Duodenal mucosa (tissue), 2 donors: ENCODE measurements at regions not wholly inside any gene's neighbourhood (a gene's known extent, or its start where the extent isn't known, plus 50 kb on each side); places are given as distances from the start of the nearest gene placed in this dataset.
A peak's percentile ranks its signal among the peaks of the same experiment; 100 is the strongest.

ENCODE experiments used
- H3K27ac ChIP-seq: one replicate; pipeline ENCODE4 v1.7.0; 2013; ENCODE audit warnings: low read depth, low read length
- H3K27me3 ChIP-seq, 2 donors: one replicate each; pipeline ENCODE4 v1.7.0; 2013; ENCODE audit warnings: low read length in 2 of 2, control low read depth in 1 of 2; ENCODE audit not compliant: insufficient read depth in 2 of 2, control insufficient read depth in 1 of 2
- H3K36me3 ChIP-seq, 2 donors: one replicate each; pipeline ENCODE4 v1.7.0; 2013; ENCODE audit warnings: low read length in 2 of 2, control low read depth in 1 of 2; ENCODE audit not compliant: insufficient read depth in 2 of 2, control insufficient read depth in 1 of 2
- H3K4me1 ChIP-seq, 2 donors: one replicate each; pipeline ENCODE4 v1.7.0; 2013; ENCODE audit warnings: low read length in 2 of 2, control low read depth in 1 of 2; ENCODE audit not compliant: insufficient read depth in 2 of 2, control insufficient read depth in 1 of 2
- H3K4me3 ChIP-seq, 2 donors: one replicate each; pipeline ENCODE4 v1.7.0; 2013; ENCODE audit warnings: low read length in 2 of 2, low read depth in 1 of 2
- H3K9ac ChIP-seq, 2 donors: one replicate each; pipeline ENCODE4 v1.7.0; 2013; ENCODE audit warnings: low read length in 2 of 2, low read depth in 1 of 2
- H3K9me3 ChIP-seq, 2 donors: one replicate each; pipeline ENCODE4 v1.7.0; 2013; ENCODE audit warnings: low read length in 2 of 2, control low read depth in 1 of 2; ENCODE audit not compliant: control insufficient read depth in 1 of 2

DNA sequence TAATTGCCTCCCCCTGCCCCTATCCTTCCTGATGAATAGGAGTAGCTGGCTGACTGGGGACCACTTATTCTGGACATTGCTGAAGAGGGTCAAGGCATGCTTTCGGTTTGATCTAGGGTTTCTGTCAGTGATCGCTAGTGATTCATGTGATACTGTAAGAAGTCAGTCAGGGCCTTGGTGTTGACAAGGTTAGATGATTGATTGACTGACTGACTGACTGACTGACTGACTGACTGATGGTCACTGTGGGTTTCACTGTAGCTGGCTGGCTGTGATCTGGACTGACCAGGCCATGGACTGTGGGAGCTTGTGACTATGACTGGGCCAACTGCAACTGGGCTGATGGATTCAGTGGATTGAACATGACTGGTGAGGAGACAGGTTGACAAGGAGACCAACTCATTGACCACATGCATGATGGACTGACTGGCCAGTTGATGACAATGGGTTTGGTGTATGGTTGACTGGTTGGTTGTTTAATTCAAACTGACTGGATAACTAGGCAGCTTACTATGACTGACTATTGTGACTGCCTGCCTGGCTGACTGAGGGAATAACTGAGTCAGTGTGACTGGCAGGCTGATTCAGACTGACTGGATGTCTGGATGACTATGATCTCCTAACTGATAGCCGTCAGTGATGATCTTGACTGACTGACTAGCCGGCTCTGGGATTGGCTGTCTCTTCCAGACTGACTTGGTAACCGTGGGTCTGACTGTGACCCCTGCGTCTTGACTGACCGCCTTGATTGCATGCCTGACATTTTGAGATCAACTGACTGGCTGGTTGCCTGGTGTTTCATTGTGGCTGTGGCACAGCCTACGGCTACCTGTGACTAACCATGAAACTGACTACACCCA, 509.9 kb downstream of the SHQ1 start:
- Histone ChIP-seq H3K9ac (no peak overlapping the region), H3K27ac (no peak overlapping the region), H3K4me3 (no peak overlapping the region), H3K9me3 (no peaks in the 10 kb centered on the region), H3K27me3 (no peaks in the 10 kb centered on the region), H3K36me3 (no peaks in the 10 kb centered on the region), H3K4me1 (peaks cover 6 to 10% of the 10 kb centered on the region in 2 donors)

DNA sequence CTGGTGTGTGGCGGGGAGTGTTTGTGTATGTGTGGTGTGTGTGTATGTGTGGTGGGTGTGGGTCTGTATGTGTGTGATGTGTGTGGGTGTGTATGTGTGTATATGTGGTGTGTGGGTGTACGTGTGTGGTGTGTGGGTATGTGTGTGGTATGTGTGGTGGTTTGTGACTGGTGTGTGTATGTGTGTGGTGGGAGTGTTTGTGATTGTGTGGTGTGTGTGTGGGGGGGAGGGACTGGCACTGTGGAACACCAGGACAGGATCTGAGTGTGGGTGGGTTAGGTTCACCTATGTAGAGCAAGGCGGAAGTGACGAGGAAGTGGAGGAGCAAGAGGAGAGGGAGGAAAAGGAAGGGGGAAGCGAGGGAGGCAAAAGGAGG, 510.8 kb downstream of the SHQ1 start:
- no peaks in the 10 kb centered on the region for H3K36me3 ChIP-seq
- peak overlapping the region in 1 of 2 donors; percentile 31 for H3K4me3 ChIP-seq
- H3K9ac ChIP-seq = no peak overlapping the region
- no peaks in the 10 kb centered on the region for H3K9me3 ChIP-seq
- no peak overlapping the region for H3K27ac ChIP-seq
- H3K4me1 ChIP-seq = peaks cover 6 to 10% of the 10 kb centered on the region in 2 donors
- no peaks in the 10 kb centered on the region for H3K27me3 ChIP-seq

DNA sequence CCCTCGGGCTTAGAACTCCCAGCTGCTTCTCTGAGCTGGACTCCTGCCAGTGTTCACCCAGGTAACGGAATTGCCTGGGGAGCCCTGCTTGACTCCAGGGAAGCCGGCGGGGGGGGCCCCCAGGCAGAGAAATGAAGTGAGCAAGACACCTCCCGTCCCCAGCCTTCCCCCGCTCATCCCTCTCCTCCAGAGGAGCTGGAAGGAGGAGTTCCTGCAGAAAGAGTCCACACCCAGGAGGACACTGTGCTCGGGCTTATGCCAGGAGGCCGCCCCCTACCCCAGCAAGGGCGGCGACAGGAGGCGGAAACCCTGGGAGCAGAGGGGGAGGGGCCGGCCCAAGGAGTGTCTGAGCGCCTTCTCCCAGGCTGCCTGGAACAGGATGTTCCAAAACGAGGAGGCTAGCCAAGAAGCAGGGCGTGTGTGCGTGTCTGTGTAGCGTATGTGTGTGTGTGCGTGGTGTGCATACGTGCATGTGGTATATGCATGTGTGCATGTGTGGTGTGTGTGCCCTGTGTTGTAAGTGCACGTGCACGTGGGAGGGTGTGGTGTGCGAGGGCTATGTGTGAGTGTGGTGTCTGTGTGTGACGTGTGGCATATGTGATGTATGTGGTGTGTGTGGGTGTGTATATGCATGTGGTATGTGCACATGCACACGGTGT, 511.3 kb downstream of the SHQ1 start:
- Histone ChIP-seq H3K9ac (no peak overlapping the region), H3K4me1 (peaks cover 6 to 10% of the 10 kb centered on the region in 2 donors), H3K36me3 (no peaks in the 10 kb centered on the region), H3K27ac (no peak overlapping the region), H3K9me3 (no peaks in the 10 kb centered on the region), H3K27me3 (no peaks in the 10 kb centered on the region), H3K4me3 (peak overlapping the region; percentile 31 to 34)

DNA sequence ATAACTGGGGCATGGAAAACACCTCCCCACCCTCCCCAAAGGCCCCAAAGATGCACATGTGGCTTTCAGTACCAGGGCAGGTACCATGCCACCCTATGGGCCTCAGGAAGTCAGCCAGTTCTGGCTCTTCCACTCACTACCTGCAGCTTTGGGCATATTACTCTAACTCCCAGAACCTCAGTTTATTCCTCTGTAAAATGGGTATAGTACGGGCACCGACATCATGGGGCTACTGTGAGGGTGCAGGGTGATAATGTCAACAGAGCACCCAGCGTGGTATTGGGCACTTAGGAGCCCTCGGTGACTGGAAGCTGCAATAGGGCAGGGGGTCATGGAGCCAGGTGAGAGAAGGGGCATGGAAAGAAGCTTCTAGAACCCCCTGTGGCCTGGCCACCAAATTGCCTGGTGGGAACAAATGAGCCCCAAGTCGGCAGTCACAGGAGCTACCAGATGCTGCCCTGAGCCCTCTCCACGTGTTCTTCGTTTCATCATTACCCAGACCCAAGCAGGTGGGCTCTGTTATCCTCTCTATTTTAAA, 512.1 kb downstream of the SHQ1 start:
- Histone ChIP-seq H3K4me3 (no peak overlapping the region), H3K4me1 (peaks cover 6 to 10% of the 10 kb centered on the region in 2 donors), H3K9ac (no peak overlapping the region), H3K27me3 (no peaks in the 10 kb centered on the region), H3K36me3 (no peaks in the 10 kb centered on the region), H3K27ac (no peak overlapping the region), H3K9me3 (no peaks in the 10 kb centered on the region)

DNA sequence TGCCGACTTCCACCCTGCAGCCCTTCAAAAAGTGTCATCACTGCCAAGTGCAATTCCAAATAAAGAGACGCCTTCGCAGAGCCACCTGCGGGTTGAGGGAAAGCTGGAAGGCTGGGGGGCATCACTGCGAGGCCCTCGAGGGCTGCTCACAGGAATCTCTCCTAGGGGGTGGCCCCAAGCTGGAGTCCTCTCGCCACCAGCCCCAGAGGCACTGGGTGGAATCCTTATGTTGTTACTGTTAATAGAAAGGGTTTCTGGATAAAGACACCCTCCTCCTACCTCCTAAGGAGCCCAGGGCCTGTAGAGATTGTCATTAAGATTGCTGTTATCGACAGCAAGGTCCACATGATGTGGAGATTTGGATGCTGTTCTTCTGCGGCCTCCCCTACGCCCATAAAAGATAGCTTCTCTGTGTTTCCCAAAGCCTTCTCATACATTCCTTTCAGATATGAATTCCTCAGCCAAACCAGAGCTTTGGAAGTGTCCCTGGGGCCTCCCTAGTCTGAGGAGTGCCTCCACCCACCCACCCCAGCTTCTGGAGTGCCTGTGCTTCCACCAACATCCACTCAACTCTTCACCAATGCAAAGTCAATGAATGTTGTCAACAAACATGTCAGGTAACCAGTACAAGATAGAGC, 512.7 kb downstream of the SHQ1 start:
- H3K27ac ChIP-seq = no peak overlapping the region
- H3K9ac ChIP-seq = no peak overlapping the region
- H3K9me3 ChIP-seq = no peaks in the 10 kb centered on the region
- H3K4me1 ChIP-seq = peaks cover 6 to 10% of the 10 kb centered on the region in 2 donors
- H3K4me3 ChIP-seq = no peak overlapping the region
- no peaks in the 10 kb centered on the region for H3K27me3 ChIP-seq
- no peaks in the 10 kb centered on the region for H3K36me3 ChIP-seq

DNA sequence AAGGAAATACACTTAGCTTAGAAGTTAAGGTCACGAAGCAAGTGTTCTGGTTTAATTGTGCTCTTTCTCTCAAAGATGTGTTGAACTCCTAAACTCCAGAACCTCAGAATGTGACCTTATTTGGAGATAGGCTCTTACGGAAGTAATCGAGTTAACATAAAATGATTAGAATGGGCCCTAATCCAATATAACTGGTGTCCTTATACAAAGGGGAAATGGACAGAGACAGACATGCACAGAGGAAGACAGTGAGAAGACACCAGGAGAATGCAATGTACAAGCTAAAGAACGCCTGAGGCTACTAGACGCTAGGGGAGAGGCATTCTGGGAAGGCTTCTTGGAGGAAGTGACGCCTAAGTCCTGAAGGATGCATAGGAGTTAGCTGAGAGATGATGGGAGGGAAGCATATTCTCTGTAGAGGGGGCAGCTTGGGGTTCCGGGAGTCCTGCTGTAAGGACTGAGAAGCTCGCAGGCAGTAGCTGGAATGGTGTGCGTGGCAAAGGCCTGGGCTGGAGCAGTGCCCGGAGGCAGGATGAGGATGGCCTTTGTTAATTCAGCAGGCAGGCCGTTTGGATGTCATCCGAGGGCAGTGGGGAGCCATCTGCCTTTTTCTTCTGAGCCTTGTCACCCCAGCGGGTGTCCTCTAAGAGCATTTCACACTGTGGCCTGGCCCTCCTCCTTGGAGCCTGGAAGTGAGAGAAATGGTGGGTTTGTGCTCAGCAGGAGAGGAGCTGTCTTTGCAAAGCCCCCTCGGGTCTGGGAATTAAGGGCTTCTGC, 513.4 kb downstream of the SHQ1 start:
- no peaks in the 10 kb centered on the region for H3K36me3 ChIP-seq
- H3K9me3 ChIP-seq = no peaks in the 10 kb centered on the region
- H3K4me3 ChIP-seq = no peak overlapping the region
- H3K9ac ChIP-seq = no peak overlapping the region
- no peaks in the 10 kb centered on the region for H3K27me3 ChIP-seq
- no peak overlapping the region for H3K27ac ChIP-seq
- peaks cover 6 to 10% of the 10 kb centered on the region in 2 donors for H3K4me1 ChIP-seq

DNA sequence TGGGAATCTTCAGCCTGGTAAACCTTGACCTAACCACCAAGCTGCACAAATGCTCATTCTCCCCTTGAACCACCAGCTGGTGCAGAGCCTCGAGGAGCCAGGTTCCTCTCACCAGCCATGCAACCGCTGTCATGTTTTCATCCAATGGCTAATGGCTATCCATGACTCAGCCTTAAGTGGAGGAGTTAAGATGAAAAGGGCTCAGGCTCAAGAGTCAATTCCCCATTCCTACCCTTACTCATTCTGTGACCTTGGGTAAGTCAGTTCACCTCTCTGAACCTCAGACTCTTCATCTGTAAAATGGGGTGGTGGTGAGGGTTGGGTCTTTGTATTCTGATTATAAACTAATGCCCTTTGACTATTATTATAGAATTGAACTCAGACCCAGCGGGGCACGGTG, 515.6 kb downstream of the SHQ1 start:
- Histone ChIP-seq H3K4me1 (peaks cover 6 to 10% of the 10 kb centered on the region in 2 donors), H3K4me3 (no peak overlapping the region), H3K9ac (no peak overlapping the region)

DNA sequence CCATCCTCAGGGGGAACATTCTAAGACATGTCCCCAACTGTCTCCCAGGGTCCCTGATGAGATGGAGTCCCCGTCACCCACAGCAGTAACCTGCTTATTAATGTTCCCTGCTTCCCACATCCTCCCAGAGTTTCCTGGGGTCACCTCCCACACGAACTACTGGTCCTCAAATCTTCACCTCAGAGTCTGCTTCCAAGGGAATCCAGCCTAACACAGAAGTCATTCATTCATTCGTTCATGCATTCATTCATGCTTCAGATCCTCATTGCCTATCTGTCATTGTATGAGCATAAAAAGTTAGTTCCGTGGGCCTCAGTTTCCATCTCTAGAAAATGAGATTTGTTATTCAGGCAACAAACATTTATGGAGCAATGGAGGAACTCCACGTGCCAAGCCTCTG, 516.2 kb downstream of the SHQ1 start:
- Histone ChIP-seq H3K4me1 (peaks cover 2 to 6% of the 10 kb centered on the region in 2 donors), H3K27me3 (no peaks in the 10 kb centered on the region), H3K9me3 (no peaks in the 10 kb centered on the region), H3K9ac (no peak overlapping the region), H3K4me3 (no peak overlapping the region), H3K36me3 (no peaks in the 10 kb centered on the region), H3K27ac (no peak overlapping the region)

More for the DNA sequence above, 515.6 kb downstream of the SHQ1 start:
- no peaks in the 10 kb centered on the region for H3K36me3 ChIP-seq
- no peaks in the 10 kb centered on the region for H3K27me3 ChIP-seq
- H3K27ac ChIP-seq = no peak overlapping the region
- H3K9me3 ChIP-seq = no peaks in the 10 kb centered on the region

DNA sequence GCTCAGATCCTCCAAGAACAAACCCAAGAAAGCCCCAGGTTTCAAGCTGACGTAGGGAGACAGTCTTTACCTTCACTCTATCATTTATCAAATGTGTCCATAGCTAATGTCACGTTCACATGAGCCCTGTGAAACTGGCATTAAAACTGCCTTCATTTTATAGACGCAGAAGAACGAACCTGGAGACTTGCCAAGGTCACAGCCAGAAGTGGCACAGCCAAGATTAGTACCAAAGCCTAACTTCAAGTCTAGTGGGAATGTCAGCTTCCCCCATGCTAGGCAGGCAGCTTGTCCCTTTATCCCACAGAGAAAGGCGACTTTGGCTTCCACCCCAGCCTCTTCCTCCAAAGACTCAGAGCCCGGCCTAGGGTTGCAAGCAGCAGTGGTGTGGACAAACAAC, 517.2 kb downstream of the SHQ1 start:
- Histone ChIP-seq H3K4me1 (no peaks in the 10 kb centered on the region), H3K36me3 (no peaks in the 10 kb centered on the region), H3K4me3 (no peak overlapping the region), H3K9me3 (no peaks in the 10 kb centered on the region), H3K27me3 (no peaks in the 10 kb centered on the region), H3K9ac (no peak overlapping the region), H3K27ac (no peak overlapping the region)
